HEK293 (cell line): ENCODE measurements at regions not wholly inside any gene's neighbourhood (a gene's known extent, or its start where the extent isn't known, plus 50 kb on each side); places are given as distances from the start of the nearest gene placed in this dataset.

Source experiments
- BCL11A ChIP-seq: fragments of 450-650 bp; formaldehyde crosslinking; IDR thresholded peaks from 2 replicates; pipeline ENCODE4 v1.5.1; 2016; ENCODE audit warnings: low read depth, missing biosample characterization, missing genetic modification characterization
- HOXA7 ChIP-seq: sonication (generic); formaldehyde crosslinking; IDR thresholded peaks from 2 replicates; pipeline ENCODE4 v1.8.1; 2022; ENCODE audit warnings: missing genetic modification reagents, borderline replicate concordance
- KLF1 ChIP-seq: fragments of 450-650 bp; formaldehyde crosslinking; IDR thresholded peaks from 2 replicates; pipeline ENCODE4 v1.5.1; 2016; ENCODE audit warnings: missing biosample characterization, missing genetic modification characterization
- KLF16 ChIP-seq: fragments of 450-650 bp; formaldehyde crosslinking; IDR thresholded peaks from 2 replicates; pipeline ENCODE4 v1.5.1; 2017; ENCODE audit warnings: missing biosample characterization, missing genetic modification characterization
- SETDB1 ChIP-seq: IDR thresholded peaks from one replicate; pipeline ENCODE4 v1.6.1; 2017; ENCODE audit warnings: mild to moderate bottlenecking, low read length, moderate library complexity, mixed read lengths; ENCODE audit not compliant: insufficient read length
- ZNF311 ChIP-seq: fragments of 450-650 bp; formaldehyde crosslinking; IDR thresholded peaks from 2 replicates; pipeline ENCODE4 v1.5.1; 2017; ENCODE audit warnings: missing biosample characterization, missing genetic modification characterization, borderline replicate concordance
- ZNF394 ChIP-seq: fragments of 450-650 bp; formaldehyde crosslinking; IDR thresholded peaks from 2 replicates; pipeline ENCODE4 v1.5.1; 2016; ENCODE audit warnings: missing biosample characterization, missing genetic modification characterization, mild to moderate bottlenecking, moderate library complexity, borderline replicate concordance
- ZNF555 ChIP-seq: fragments of 450-650 bp; formaldehyde crosslinking; conservative IDR thresholded peaks from 2 replicates; pipeline ENCODE4 v1.5.1; 2017; ENCODE audit warnings: missing biosample characterization, mild to moderate bottlenecking, missing genetic modification characterization, inconsistent platforms
- ZNF600 ChIP-seq: fragments of 450-650 bp; formaldehyde crosslinking; IDR thresholded peaks from 2 replicates; pipeline ENCODE4 v1.5.1; 2016; ENCODE audit warnings: missing biosample characterization, missing genetic modification characterization
- ZNF768 ChIP-seq: fragments of 450-650 bp; formaldehyde crosslinking; IDR thresholded peaks from 2 replicates; pipeline ENCODE4 v1.5.1; 2018; ENCODE audit warnings: missing biosample characterization, mild to moderate bottlenecking, missing genetic modification characterization
- TF ChIP-seq, protein P1 (sequence below): fragments of 450-650 bp; formaldehyde crosslinking; IDR thresholded peaks from 2 replicates; pipeline ENCODE4 v1.5.1; 2016; ENCODE audit warnings: missing biosample characterization, missing genetic modification characterization
- TF ChIP-seq, protein P2 (sequence below): fragments of 450-650 bp; formaldehyde crosslinking; IDR thresholded peaks from 2 replicates; pipeline ENCODE4 v1.5.1; 2016; ENCODE audit warnings: missing biosample characterization, missing genetic modification characterization
- TF ChIP-seq, protein P3 (sequence below): fragments of 450-650 bp; IDR thresholded peaks from 2 replicates; pipeline ENCODE4 v1.5.1; 2018; ENCODE audit warnings: missing biosample characterization, missing genetic modification characterization

DNA sequence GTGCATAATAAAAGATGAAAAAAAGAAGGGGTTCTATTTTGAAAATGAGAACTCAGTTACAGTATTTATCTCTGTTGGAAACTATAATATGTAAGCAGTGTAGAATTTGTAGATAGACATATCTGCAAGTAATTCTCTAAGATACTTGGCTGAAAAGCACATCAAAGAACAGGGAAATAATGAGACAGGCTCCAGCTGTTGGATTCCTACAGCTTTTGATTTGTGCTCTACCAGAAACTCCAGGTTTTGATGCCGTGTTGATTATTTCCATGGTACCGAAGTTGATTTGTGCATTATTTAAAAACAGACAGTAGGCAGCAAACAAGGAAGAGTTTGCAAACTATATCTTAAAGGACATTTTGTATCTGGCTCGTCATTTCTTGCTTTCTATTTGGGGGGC, 2098.7 kb upstream of the WWC1 start:
- TF ChIP-seq, protein P1, sequence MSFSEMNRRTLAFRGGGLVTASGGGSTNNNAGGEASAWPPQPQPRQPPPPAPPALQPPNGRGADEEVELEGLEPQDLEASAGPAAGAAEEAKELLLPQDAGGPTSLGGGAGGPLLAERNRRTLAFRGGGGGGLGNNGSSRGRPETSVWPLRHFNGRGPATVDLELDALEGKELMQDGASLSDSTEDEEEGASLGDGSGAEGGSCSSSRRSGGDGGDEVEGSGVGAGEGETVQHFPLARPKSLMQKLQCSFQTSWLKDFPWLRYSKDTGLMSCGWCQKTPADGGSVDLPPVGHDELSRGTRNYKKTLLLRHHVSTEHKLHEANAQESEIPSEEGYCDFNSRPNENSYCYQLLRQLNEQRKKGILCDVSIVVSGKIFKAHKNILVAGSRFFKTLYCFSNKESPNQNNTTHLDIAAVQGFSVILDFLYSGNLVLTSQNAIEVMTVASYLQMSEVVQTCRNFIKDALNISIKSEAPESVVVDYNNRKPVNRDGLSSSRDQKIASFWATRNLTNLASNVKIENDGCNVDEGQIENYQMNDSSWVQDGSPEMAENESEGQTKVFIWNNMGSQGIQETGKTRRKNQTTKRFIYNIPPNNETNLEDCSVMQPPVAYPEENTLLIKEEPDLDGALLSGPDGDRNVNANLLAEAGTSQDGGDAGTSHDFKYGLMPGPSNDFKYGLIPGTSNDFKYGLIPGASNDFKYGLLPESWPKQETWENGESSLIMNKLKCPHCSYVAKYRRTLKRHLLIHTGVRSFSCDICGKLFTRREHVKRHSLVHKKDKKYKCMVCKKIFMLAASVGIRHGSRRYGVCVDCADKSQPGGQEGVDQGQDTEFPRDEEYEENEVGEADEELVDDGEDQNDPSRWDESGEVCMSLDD (tag by site-specific recombination) = no peak
- TF ChIP-seq KLF1 (tag by site-specific recombination) (no peak), ZNF600 (tag by site-specific recombination) (no peak), BCL11A (tag by site-specific recombination) (no peak), ZNF394 (tag by site-specific recombination) (no peak), ZNF311 (tag by site-specific recombination) (no peak), KLF16 (tag by site-specific recombination) (no peak), SETDB1 (no peak), HOXA7 (CRISPR knock-in tag) (no peak), ZNF555 (tag by site-specific recombination) (no peak), ZNF768 (tag by site-specific recombination) (no peak)
- TF ChIP-seq, protein P2, sequence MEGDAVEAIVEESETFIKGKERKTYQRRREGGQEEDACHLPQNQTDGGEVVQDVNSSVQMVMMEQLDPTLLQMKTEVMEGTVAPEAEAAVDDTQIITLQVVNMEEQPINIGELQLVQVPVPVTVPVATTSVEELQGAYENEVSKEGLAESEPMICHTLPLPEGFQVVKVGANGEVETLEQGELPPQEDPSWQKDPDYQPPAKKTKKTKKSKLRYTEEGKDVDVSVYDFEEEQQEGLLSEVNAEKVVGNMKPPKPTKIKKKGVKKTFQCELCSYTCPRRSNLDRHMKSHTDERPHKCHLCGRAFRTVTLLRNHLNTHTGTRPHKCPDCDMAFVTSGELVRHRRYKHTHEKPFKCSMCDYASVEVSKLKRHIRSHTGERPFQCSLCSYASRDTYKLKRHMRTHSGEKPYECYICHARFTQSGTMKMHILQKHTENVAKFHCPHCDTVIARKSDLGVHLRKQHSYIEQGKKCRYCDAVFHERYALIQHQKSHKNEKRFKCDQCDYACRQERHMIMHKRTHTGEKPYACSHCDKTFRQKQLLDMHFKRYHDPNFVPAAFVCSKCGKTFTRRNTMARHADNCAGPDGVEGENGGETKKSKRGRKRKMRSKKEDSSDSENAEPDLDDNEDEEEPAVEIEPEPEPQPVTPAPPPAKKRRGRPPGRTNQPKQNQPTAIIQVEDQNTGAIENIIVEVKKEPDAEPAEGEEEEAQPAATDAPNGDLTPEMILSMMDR (tag by site-specific recombination) = no peak
- TF ChIP-seq, protein P3, sequence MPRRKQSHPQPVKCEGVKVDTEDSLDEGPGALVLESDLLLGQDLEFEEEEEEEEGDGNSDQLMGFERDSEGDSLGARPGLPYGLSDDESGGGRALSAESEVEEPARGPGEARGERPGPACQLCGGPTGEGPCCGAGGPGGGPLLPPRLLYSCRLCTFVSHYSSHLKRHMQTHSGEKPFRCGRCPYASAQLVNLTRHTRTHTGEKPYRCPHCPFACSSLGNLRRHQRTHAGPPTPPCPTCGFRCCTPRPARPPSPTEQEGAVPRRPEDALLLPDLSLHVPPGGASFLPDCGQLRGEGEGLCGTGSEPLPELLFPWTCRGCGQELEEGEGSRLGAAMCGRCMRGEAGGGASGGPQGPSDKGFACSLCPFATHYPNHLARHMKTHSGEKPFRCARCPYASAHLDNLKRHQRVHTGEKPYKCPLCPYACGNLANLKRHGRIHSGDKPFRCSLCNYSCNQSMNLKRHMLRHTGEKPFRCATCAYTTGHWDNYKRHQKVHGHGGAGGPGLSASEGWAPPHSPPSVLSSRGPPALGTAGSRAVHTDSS = no peak
